ENCODE measurements at regions not wholly inside any gene's neighbourhood (a gene's known extent, or its start where the extent isn't known, plus 50 kb on each side); places are given as distances from the start of the nearest gene placed in this dataset.

- Histone ChIP-seq H3K4me1 (peaks cover 11% of the 10 kb centered on the region), H3K36me3 (no peaks in the 10 kb centered on the region), H3K9me3 (ENCODE audit: low read depth) (no peaks in the 10 kb centered on the region), H3K27me3 (no peaks in the 10 kb centered on the region), H3K4me3 (no peak overlapping the region), H3K27ac (no peak overlapping the region), H3K4me2 (peak overlapping the region; percentile 25), H3K9ac (no peak overlapping the region), H3K79me2 (ENCODE audit: low read depth) (no peaks in the 10 kb centered on the region), H3F3A (ENCODE audit: low read depth) (no peaks in the 10 kb centered on the region), H4K20me1 (ENCODE audit: low read depth) (no peaks in the 10 kb centered on the region), H2AFZ (replicated peaks) (no peak overlapping the region)
- peak; percentile 5 for DNase-seq (ENCODE audit: low spot score)
- Mint-ChIP-seq H3K36me3 (no peaks in the 10 kb centered on the region), H3K27ac (no peak overlapping the region), H3K9me3 (no peaks in the 10 kb centered on the region), H3K4me1 (peaks cover 10% of the 10 kb centered on the region), H3K27me3 (ENCODE audit: insufficient read depth, low read depth) (no peaks in the 10 kb centered on the region), H3K4me3 (no peak overlapping the region)
- no peak for TF ChIP-seq EZH2 (IDR thresholded peaks at IDR 0.05)
- no peak for TF ChIP-seq CTCF (IDR thresholded peaks at IDR 0.05)
- no peak for TF ChIP-seq EZH2phosphoT487 (IDR thresholded peaks at IDR 0.05)
Measured at GRCh38 chr6:23633996-23634395, 492.0 kb upstream of the NRSN1 start.

GRCh38 chr6:23635150-23635549, 490.9 kb upstream of the NRSN1 start:
- Histone ChIP-seq H3K27me3 (no peaks in the 10 kb centered on the region), H3K4me1 (peaks cover 11% of the 10 kb centered on the region), H3K9ac (no peak overlapping the region), H3K27ac (no peak overlapping the region), H4K20me1 (ENCODE audit: low read depth) (no peaks in the 10 kb centered on the region), H3K4me2 (no peak overlapping the region), H3K4me3 (no peak overlapping the region), H2AFZ (replicated peaks) (no peak overlapping the region), H3F3A (ENCODE audit: low read depth) (no peaks in the 10 kb centered on the region), H3K9me3 (ENCODE audit: low read depth) (no peaks in the 10 kb centered on the region), H3K36me3 (no peaks in the 10 kb centered on the region), H3K79me2 (ENCODE audit: low read depth) (no peaks in the 10 kb centered on the region)
- Mint-ChIP-seq H3K4me1 (peaks cover 10% of the 10 kb centered on the region), H3K36me3 (no peaks in the 10 kb centered on the region), H3K27me3 (ENCODE audit: insufficient read depth, low read depth) (no peaks in the 10 kb centered on the region), H3K4me3 (no peak overlapping the region), H3K27ac (no peak overlapping the region), H3K9me3 (no peaks in the 10 kb centered on the region)
- DNase-seq (ENCODE audit: low spot score): no peak
- TF ChIP-seq EZH2phosphoT487 (IDR thresholded peaks at IDR 0.05): no peak
- TF ChIP-seq EZH2 (IDR thresholded peaks at IDR 0.05): no peak

GRCh38 chr6:23637296-23637695, 488.7 kb upstream of the NRSN1 start:
- Histone ChIP-seq H3F3A (ENCODE audit: low read depth) (no peaks in the 10 kb centered on the region), H3K79me2 (ENCODE audit: low read depth) (no peaks in the 10 kb centered on the region), H3K27ac (no peak overlapping the region), H3K4me1 (peaks cover 11% of the 10 kb centered on the region), H3K9ac (no peak overlapping the region), H2AFZ (replicated peaks) (no peak overlapping the region), H3K36me3 (no peaks in the 10 kb centered on the region), H3K4me3 (no peak overlapping the region), H3K4me2 (no peak overlapping the region), H4K20me1 (ENCODE audit: low read depth) (no peaks in the 10 kb centered on the region), H3K27me3 (no peaks in the 10 kb centered on the region), H3K9me3 (ENCODE audit: low read depth) (no peaks in the 10 kb centered on the region)
- H3K9me3 Mint-ChIP-seq: no peaks in the 10 kb centered on the region
- TF ChIP-seq CTCF (IDR thresholded peaks at IDR 0.05) (no peak), EZH2 (IDR thresholded peaks at IDR 0.05) (no peak), EZH2phosphoT487 (IDR thresholded peaks at IDR 0.05) (no peak)
- no peak for DNase-seq (ENCODE audit: low spot score)
- no peaks in the 10 kb centered on the region for H3K36me3 Mint-ChIP-seq
- peaks cover 10% of the 10 kb centered on the region for H3K4me1 Mint-ChIP-seq
- H3K4me3 Mint-ChIP-seq: no peak overlapping the region
- H3K27me3 Mint-ChIP-seq (ENCODE audit: insufficient read depth, low read depth): peaks cover 2% of the 10 kb centered on the region
- no peak overlapping the region for H3K27ac Mint-ChIP-seq

- H2AFZ ChIP-seq (replicated peaks): no peak overlapping the region
- H3K4me1 Mint-ChIP-seq: no peaks in the 10 kb centered on the region
- no peaks in the 10 kb centered on the region for H3F3A ChIP-seq (ENCODE audit: low read depth)
- no peak overlapping the region for H3K4me2 ChIP-seq
- no peaks in the 10 kb centered on the region for H3K36me3 ChIP-seq
- no peaks in the 10 kb centered on the region for H3K79me2 ChIP-seq (ENCODE audit: low read depth)
- no peak overlapping the region for H3K4me3 Mint-ChIP-seq
- no peaks in the 10 kb centered on the region for H3K9me3 ChIP-seq (ENCODE audit: low read depth)
- no peak overlapping the region for H3K9ac ChIP-seq
- H3K9me3 Mint-ChIP-seq: no peaks in the 10 kb centered on the region
- no peaks in the 10 kb centered on the region for H3K27me3 ChIP-seq
- H3K36me3 Mint-ChIP-seq: no peaks in the 10 kb centered on the region
- TF ChIP-seq CTCF (IDR thresholded peaks at IDR 0.05) (no peak), EZH2phosphoT487 (IDR thresholded peaks at IDR 0.05) (no peak), EZH2 (IDR thresholded peaks at IDR 0.05) (no peak)
- H3K4me1 ChIP-seq: no peaks in the 10 kb centered on the region
- H3K4me3 ChIP-seq: no peak overlapping the region
- H3K27ac ChIP-seq: no peak overlapping the region
- no peaks in the 10 kb centered on the region for H4K20me1 ChIP-seq (ENCODE audit: low read depth)
- peaks cover 2% of the 10 kb centered on the region for H3K27me3 Mint-ChIP-seq (ENCODE audit: insufficient read depth, low read depth)
- H3K27ac Mint-ChIP-seq: no peak overlapping the region
- DNase-seq (ENCODE audit: low spot score): no peak
Measured at GRCh38 chr6:23642849-23643248, 483.2 kb upstream of the NRSN1 start.

All from neural progenitor cell (in vitro differentiated cells).